Activated effector memory CD4-positive, alpha-beta T cell treated with anti-CD3 and anti-CD28 coated beads, Interleukin-2, amount 50 U/mL, for 16 hours (primary cell): ENCODE measurements at regions not wholly inside any gene's neighbourhood (a gene's known extent, or its start where the extent isn't known, plus 50 kb on each side); places are given as distances from the start of the nearest gene placed in this dataset.

Experiments used
- DNase-seq: peaks from one replicate; pipeline ENCODE4 v3.0.0-alpha.2; 2020

GRCh38 chr15:39051626-39052322, 487.2 kb upstream of the RASGRP1 start:
- DNase-seq: no peak

GRCh38 chr15:39052323-39052705, 487.7 kb upstream of the RASGRP1 start:
- no peak for DNase-seq

GRCh38 chr15:39053480-39053879, 488.9 kb upstream of the RASGRP1 start:
- no peak for DNase-seq

GRCh38 chr15:39054128-39054732, 489.6 kb upstream of the RASGRP1 start:
- no peak for DNase-seq

- no peak for DNase-seq
These were observed 491.7 kb upstream of the RASGRP1 start for GRCh38 chr15:39056357-39056756.

GRCh38 chr15:39058351-39059131, 493.9 kb upstream of the RASGRP1 start:
- no peak for DNase-seq

- DNase-seq: no peak
These were observed 495.3 kb upstream of the RASGRP1 start for GRCh38 chr15:39059917-39060316.

- no peak for DNase-seq
These were observed 497.4 kb upstream of the RASGRP1 start for GRCh38 chr15:39061952-39062464.

GRCh38 chr15:39066677-39067076, 502.1 kb upstream of the RASGRP1 start:
- DNase-seq: no peak

- no peak for DNase-seq
These were observed 506.4 kb upstream of the THBS1 start for GRCh38 chr15:39074341-39074985.

GRCh38 chr15:39075311-39075710, 505.6 kb upstream of the THBS1 start:
- DNase-seq: no peak

GRCh38 chr15:39075756-39076341, 505.0 kb upstream of the THBS1 start:
- DNase-seq: no peak

- DNase-seq: no peak
These were observed 502.9 kb upstream of the THBS1 start for GRCh38 chr15:39078026-39078425.

GRCh38 chr15:39079296-39079847, 501.5 kb upstream of the THBS1 start:
- no peak for DNase-seq

- DNase-seq: no peak
These were observed 497.7 kb upstream of the THBS1 start for GRCh38 chr15:39083213-39083612.

- DNase-seq: no peak
These were observed 496.0 kb upstream of the THBS1 start for GRCh38 chr15:39084674-39085530.

GRCh38 chr15:39086641-39087040, 494.2 kb upstream of the THBS1 start:
- DNase-seq: no peak

- DNase-seq: no peak
These were observed 492.7 kb upstream of the THBS1 start for GRCh38 chr15:39088156-39088555.

- DNase-seq: no peak
These were observed 488.5 kb upstream of the THBS1 start for GRCh38 chr15:39092354-39092753.

GRCh38 chr15:39092761-39093160, 488.1 kb upstream of the THBS1 start:
- no peak for DNase-seq

- DNase-seq: no peak
These were observed 486.8 kb upstream of the THBS1 start for GRCh38 chr15:39094116-39094515.
